Mesendoderm (in vitro differentiated cells): ENCODE measurements at regions not wholly inside any gene's neighbourhood (a gene's known extent, or its start where the extent isn't known, plus 50 kb on each side); places are given as distances from the start of the nearest gene placed in this dataset.
"Not testable (repeated sequence)": the region's sequence is repeated elsewhere in the genome, so short reads cannot be mapped to it uniquely, and the experiment has no call there.

Experiments used
- DNase-seq: peaks from one replicate; pipeline ENCODE4 v3.0.0; 2013
- H2AK5ac ChIP-seq: 2 replicates; pipeline ENCODE4 v1.6.1; 2013; ENCODE audit warnings: low read length, inconsistent platforms
- H2BK120ac ChIP-seq: 2 replicates; pipeline ENCODE4 v1.6.1; 2013; ENCODE audit warnings: low read depth, mild to moderate bottlenecking, low read length, moderate library complexity, mixed read lengths
- H2BK15ac ChIP-seq: replicated peaks from 2 replicates; pipeline ENCODE4 v1.6.1; 2013; ENCODE audit warnings: low read depth, mild to moderate bottlenecking, moderate library complexity
- H2BK5ac ChIP-seq: 2 replicates; pipeline ENCODE4 v1.6.1; 2013; ENCODE audit warnings: low read length, inconsistent platforms
- H3K18ac ChIP-seq: 2 replicates; pipeline ENCODE4 v1.6.1; 2013; ENCODE audit warnings: mild to moderate bottlenecking, low read length, mixed read lengths
- H3K23ac ChIP-seq: one replicate; pipeline ENCODE4 v1.6.1; 2013; ENCODE audit warnings: low read length
- H3K27ac ChIP-seq: 2 replicates; pipeline ENCODE4 v1.5.1; 2013; ENCODE audit warnings: low read depth, mild to moderate bottlenecking, inconsistent platforms, low read length, moderate library complexity
- H3K27me3 ChIP-seq: 2 replicates; pipeline ENCODE4 v1.6.1; 2013; ENCODE audit warnings: low read length, control low read depth, mild to moderate bottlenecking, inconsistent platforms; ENCODE audit not compliant: insufficient read depth, poor library complexity
- H3K36me3 ChIP-seq: 2 replicates; pipeline ENCODE4 v1.6.1; 2013; ENCODE audit warnings: low read length, inconsistent platforms; ENCODE audit not compliant: control insufficient read depth, insufficient read depth
- H3K4ac ChIP-seq: one replicate; pipeline ENCODE4 v1.6.1; 2013; ENCODE audit warnings: low read depth, mild to moderate bottlenecking, low read length, moderate library complexity
- H3K4me1 ChIP-seq: 2 replicates; pipeline ENCODE4 v1.6.1; 2013; ENCODE audit warnings: low read depth, low read length, inconsistent platforms; ENCODE audit not compliant: control insufficient read depth
- H3K4me2 ChIP-seq: 2 replicates; pipeline ENCODE4 v1.6.1; 2013; ENCODE audit warnings: low read length
- H3K4me3 ChIP-seq: 2 replicates; pipeline ENCODE4 v1.5.1; 2013; ENCODE audit warnings: mild to moderate bottlenecking, low read length
- H3K56ac ChIP-seq: one replicate; pipeline ENCODE4 v1.6.1; 2013; ENCODE audit warnings: low read length
- H3K79me1 ChIP-seq: 2 replicates; pipeline ENCODE4 v1.6.1; 2013; ENCODE audit warnings: low read length, inconsistent platforms
- H3K79me2 ChIP-seq: 2 replicates; pipeline ENCODE4 v1.6.1; 2013; ENCODE audit warnings: mild to moderate bottlenecking, low read length; ENCODE audit not compliant: control insufficient read depth, insufficient read depth
- H3K9ac ChIP-seq: 2 replicates; pipeline ENCODE4 v1.6.1; 2013; ENCODE audit warnings: low read length, inconsistent platforms
- H4K5ac ChIP-seq: one replicate; pipeline ENCODE4 v1.6.1; 2013; ENCODE audit warnings: low read length
- H4K8ac ChIP-seq: one replicate; pipeline ENCODE4 v1.6.1; 2013; ENCODE audit warnings: low read depth, mild to moderate bottlenecking, control low read depth, low read length, moderate library complexity
- WGBS: extraction: QIAGEN DNeasy Blood & Tissue Kit; methylation state at CpG from one replicate; pipeline ENCODE4 v1.1.7; 2013; ENCODE audit warnings: low lambda C conversion rate, missing lambda C conversion rate; ENCODE audit not compliant: insufficient coverage; ENCODE audit errors: extremely low coverage; 5-methylcytosine and 5-hydroxymethylcytosine counted together

DNA sequence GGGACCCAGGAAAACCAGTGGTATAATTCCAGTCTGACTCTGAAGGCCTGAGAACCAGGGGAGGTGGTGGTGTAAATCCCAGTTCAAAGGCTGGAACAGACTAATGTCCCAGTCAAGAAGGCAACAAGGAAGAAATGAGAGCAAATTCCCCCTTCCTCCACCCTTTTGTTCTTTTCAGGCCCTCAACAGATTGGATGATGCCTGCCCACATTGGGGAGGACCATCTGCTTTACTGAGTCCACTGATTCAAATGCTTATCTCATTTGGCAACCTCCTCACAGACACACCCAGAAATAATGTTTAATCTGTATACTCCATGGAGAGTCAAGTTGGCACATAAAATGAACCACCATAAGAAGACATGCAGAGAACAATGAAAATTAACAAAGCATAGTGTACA is 61.9 kb upstream of the CRYM start:
- no peaks in the 10 kb centered on the region for H3K4me1 ChIP-seq
- H3K27me3 ChIP-seq = no peaks in the 10 kb centered on the region
- H4K8ac ChIP-seq = no peak overlapping the region
- H3K4ac ChIP-seq = no peak overlapping the region
- H3K79me2 ChIP-seq = no peaks in the 10 kb centered on the region
- H3K9ac ChIP-seq = no peak overlapping the region
- no peak for DNase-seq
- H3K56ac ChIP-seq = no peak overlapping the region
- H3K4me3 ChIP-seq = no peak overlapping the region
- no peaks in the 10 kb centered on the region for H3K79me1 ChIP-seq
- no peak overlapping the region for H2BK5ac ChIP-seq
- no peak overlapping the region for H2AK5ac ChIP-seq
- no peak overlapping the region for H2BK15ac ChIP-seq
- no peak overlapping the region for H2BK120ac ChIP-seq
- no peaks in the 10 kb centered on the region for H3K36me3 ChIP-seq
- no peak overlapping the region for H3K18ac ChIP-seq
- H4K5ac ChIP-seq = no peak overlapping the region
- H3K23ac ChIP-seq = no peak overlapping the region
- H3K4me2 ChIP-seq = no peak overlapping the region
- H3K27ac ChIP-seq = no peak overlapping the region

- no peak overlapping the region for H3K4me2 ChIP-seq
- no peak overlapping the region for H3K4ac ChIP-seq
- H2BK120ac ChIP-seq = no peak overlapping the region
- H3K23ac ChIP-seq = no peak overlapping the region
- H3K36me3 ChIP-seq = no peaks in the 10 kb centered on the region
- no peaks in the 10 kb centered on the region for H3K79me2 ChIP-seq
- H3K27ac ChIP-seq = no peak overlapping the region
- no peaks in the 10 kb centered on the region for H3K27me3 ChIP-seq
- H3K9ac ChIP-seq = no peak overlapping the region
- no peak overlapping the region for H3K18ac ChIP-seq
- H2BK5ac ChIP-seq = no peak overlapping the region
- no peak overlapping the region for H4K8ac ChIP-seq
- WGBS = no CpG with 5 or more reads among the region's 4 CpGs
- H2BK15ac ChIP-seq = no peak overlapping the region
- no peak overlapping the region for H3K56ac ChIP-seq
- no peaks in the 10 kb centered on the region for H3K4me1 ChIP-seq
- no peak overlapping the region for H4K5ac ChIP-seq
- DNase-seq = no peak
- no peak overlapping the region for H3K4me3 ChIP-seq
- H3K79me1 ChIP-seq = no peaks in the 10 kb centered on the region
- no peak overlapping the region for H2AK5ac ChIP-seq
Observed at GRCh38 chr16:21339269-21339641, 61.2 kb upstream of the CRYM start.

- Histone ChIP-seq H3K4me1 (no peaks in the 10 kb centered on the region), H3K56ac (no peak overlapping the region), H3K79me2 (no peaks in the 10 kb centered on the region), H3K4me2 (no peak overlapping the region), H2BK5ac (no peak overlapping the region), H3K23ac (no peak overlapping the region), H3K27ac (no peak overlapping the region), H3K27me3 (no peaks in the 10 kb centered on the region), H4K8ac (no peak overlapping the region), H3K79me1 (no peaks in the 10 kb centered on the region), H3K4ac (no peak overlapping the region), H4K5ac (no peak overlapping the region), H2BK15ac (no peak overlapping the region), H3K9ac (no peak overlapping the region), H3K18ac (no peak overlapping the region), H2BK120ac (no peak overlapping the region), H3K36me3 (no peaks in the 10 kb centered on the region), H2AK5ac (no peak overlapping the region), H3K4me3 (no peak overlapping the region)
- WGBS = no CpG with 5 or more reads among the region's 6 CpGs
- DNase-seq = no peak
Observed at GRCh38 chr16:21338537-21339268, 60.6 kb upstream of the CRYM start.

DNA sequence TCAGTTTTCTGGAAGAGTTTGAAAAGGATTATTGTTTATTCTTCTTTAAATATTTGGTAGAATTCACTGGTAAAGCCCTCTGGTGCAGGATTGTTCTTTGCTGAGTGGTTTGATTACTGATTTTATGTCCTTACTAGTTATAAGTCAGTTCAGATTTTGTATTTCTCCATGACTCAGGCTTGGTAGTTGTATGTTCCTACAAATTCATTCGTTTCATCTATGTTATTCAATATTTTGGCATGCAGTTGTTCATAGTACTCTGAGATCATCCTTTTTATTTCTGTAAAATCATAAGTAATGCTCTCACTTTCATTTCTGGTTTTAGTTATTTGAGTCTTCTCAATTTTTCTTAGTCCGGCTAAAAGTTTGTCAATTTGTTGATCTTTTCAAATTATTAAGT is 58.1 kb upstream of the CRYM start:
- no peak overlapping the region for H3K27ac ChIP-seq
- no peaks in the 10 kb centered on the region for H3K79me2 ChIP-seq
- H2AK5ac ChIP-seq = no peak overlapping the region
- H3K27me3 ChIP-seq = no peaks in the 10 kb centered on the region
- no peak for DNase-seq
- H3K4me3 ChIP-seq = no peak overlapping the region
- no peak overlapping the region for H4K5ac ChIP-seq
- no peak overlapping the region for H2BK120ac ChIP-seq
- no peak overlapping the region for H3K23ac ChIP-seq
- no peaks in the 10 kb centered on the region for H3K36me3 ChIP-seq
- H3K18ac ChIP-seq = no peak overlapping the region
- H3K4me1 ChIP-seq = no peaks in the 10 kb centered on the region
- H3K4ac ChIP-seq = no peak overlapping the region
- no peak overlapping the region for H2BK5ac ChIP-seq
- no peak overlapping the region for H3K4me2 ChIP-seq
- H2BK15ac ChIP-seq = no peak overlapping the region
- H3K56ac ChIP-seq = no peak overlapping the region
- no peaks in the 10 kb centered on the region for H3K79me1 ChIP-seq
- WGBS = no CpG with 5 or more reads among the region's 2 CpGs
- H4K8ac ChIP-seq = no peak overlapping the region
- H3K9ac ChIP-seq = no peak overlapping the region

DNA sequence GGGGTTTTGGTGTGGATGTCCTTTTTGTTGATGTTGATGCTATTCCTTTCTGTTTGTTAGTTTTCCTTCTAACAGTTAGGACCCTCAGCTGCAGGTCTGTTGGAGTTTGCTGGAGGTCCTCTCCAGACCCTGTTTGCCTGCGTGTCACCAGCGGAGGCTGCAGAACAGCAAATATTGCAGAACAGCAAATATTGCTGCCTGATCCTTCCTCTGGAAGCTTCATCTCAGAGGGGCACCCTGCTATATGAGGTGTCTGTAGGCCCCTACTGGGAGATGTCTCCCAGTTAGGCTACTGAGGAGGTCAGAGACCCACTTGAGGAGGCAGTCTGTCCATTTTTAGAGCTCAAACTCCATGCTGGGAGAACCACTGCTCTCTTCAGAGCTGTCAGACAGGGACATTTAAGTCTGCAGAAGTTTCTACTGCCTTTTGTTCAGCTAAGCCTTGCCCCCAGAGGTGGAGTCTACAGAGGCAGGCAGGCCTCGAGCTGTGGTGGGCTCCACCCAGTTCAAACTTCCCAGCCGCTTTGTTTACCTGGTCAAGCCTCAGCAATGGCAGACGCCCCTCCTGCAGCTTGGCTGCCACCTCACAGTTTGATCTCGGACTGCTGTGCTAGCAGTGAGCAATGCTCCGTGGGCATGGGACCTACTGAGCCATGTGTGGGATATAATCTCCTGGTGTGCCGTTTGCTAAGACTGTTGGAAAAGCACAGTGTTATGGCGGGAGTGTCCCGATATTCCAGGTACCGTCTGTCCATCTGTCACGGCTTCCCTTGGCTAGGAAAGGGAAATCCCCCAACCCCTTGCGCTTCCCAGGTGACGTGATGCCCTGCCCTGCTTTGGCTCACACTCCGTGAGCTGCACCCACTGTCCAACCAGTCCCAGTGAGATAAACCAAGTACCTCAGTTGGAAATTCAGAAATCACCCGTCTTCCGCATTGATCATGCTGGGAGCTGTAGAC is 56.4 kb upstream of the CRYM start:
- not testable (repeated sequence) for H3K27ac ChIP-seq

More for the DNA sequence above, 56.4 kb upstream of the CRYM start:
- H3K18ac ChIP-seq, H3K36me3 ChIP-seq, DNase-seq, H4K8ac ChIP-seq, H3K56ac ChIP-seq, H3K4ac ChIP-seq, H3K27me3 ChIP-seq, H2AK5ac ChIP-seq, H3K9ac ChIP-seq, H3K4me2 ChIP-seq, H2BK120ac ChIP-seq, H3K79me2 ChIP-seq, H3K4me1 ChIP-seq, H3K4me3 ChIP-seq, H3K23ac ChIP-seq, H4K5ac ChIP-seq, H3K79me1 ChIP-seq, H2BK5ac ChIP-seq, H2BK15ac ChIP-seq: not testable (repeated sequence)
- no CpG with 5 or more reads among the region's 17 CpGs for WGBS
